ENCODE measurements at regions not wholly inside any gene's neighbourhood (a gene's known extent, or its start where the extent isn't known, plus 50 kb on each side); places are given as distances from the start of the nearest gene placed in this dataset.
"Not testable (repeated sequence)": the region's sequence is repeated elsewhere in the genome, so short reads cannot be mapped to it uniquely, and the experiment has no call there.

DNA sequence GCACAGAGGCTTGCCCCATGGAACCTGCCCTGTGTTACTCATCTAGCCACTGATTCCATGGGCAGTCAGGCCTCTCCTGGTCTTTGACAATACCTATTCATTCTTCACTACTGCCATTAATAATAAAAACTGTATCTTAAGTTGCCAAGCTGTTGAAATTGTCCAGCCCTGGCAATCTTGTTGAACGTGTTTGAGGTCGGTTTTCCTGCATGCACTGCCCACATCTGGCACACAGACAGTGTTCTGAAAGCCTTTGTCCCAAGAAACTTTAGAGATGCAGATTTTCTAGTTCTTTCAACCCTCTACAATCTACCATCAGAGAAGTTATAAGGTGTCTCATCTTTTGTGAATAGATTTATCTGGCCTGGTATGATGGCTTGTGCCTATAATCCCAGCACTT lies 567.2 kb upstream of the NECTIN3 start:
- Histone ChIP-seq H3K36me3 (no peaks in the 10 kb centered on the region), H3K27ac (no peak overlapping the region), H3K27me3 (no peaks in the 10 kb centered on the region), H3K4me3 (no peak overlapping the region), H3K9me3 (no peaks in the 10 kb centered on the region), H3K4me1 (no peaks in the 10 kb centered on the region)
- intact Hi-C loops (cut with DNase I; ENCODE audit: low total_unique reads), result no loop called here
- no peak for DNase-seq
- TF ChIP-seq POLR2A (IDR thresholded peaks at IDR 0.05), result no peak
- TF ChIP-seq, protein P1, sequence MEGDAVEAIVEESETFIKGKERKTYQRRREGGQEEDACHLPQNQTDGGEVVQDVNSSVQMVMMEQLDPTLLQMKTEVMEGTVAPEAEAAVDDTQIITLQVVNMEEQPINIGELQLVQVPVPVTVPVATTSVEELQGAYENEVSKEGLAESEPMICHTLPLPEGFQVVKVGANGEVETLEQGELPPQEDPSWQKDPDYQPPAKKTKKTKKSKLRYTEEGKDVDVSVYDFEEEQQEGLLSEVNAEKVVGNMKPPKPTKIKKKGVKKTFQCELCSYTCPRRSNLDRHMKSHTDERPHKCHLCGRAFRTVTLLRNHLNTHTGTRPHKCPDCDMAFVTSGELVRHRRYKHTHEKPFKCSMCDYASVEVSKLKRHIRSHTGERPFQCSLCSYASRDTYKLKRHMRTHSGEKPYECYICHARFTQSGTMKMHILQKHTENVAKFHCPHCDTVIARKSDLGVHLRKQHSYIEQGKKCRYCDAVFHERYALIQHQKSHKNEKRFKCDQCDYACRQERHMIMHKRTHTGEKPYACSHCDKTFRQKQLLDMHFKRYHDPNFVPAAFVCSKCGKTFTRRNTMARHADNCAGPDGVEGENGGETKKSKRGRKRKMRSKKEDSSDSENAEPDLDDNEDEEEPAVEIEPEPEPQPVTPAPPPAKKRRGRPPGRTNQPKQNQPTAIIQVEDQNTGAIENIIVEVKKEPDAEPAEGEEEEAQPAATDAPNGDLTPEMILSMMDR (IDR thresholded peaks at IDR 0.05), result no peak

DNA sequence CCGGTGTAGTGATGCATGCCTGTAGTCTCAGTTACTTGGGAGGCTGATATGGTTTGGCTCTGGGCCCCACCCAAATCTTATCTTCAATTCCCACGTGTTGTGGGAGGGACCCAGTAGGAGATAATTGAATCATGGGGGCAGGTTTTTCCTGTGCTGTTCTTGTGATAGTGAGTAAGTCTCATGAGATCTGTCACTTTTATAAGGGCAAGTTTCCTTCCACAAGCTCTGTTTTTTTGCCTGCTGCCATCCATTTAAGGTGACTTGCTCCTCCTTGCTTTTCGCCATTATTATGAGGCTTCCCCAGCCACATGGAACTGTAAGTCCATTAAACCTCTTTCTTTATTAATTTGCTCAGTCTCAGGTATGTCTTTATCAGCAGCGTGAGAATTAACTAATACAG lies 566.7 kb upstream of the NECTIN3 start:
- no peaks in the 10 kb centered on the region for H3K27me3 ChIP-seq
- H3K27ac ChIP-seq, result no peak overlapping the region
- no peak for TF ChIP-seq POLR2A (IDR thresholded peaks at IDR 0.05)
- TF ChIP-seq, protein P1 (IDR thresholded peaks at IDR 0.05), result no peak
- DNase-seq, result no peak
- H3K4me1 ChIP-seq, result no peaks in the 10 kb centered on the region
- intact Hi-C loops (cut with DNase I; ENCODE audit: low total_unique reads), result no loop called here
- no peaks in the 10 kb centered on the region for H3K36me3 ChIP-seq
- no peak overlapping the region for H3K4me3 ChIP-seq
- H3K9me3 ChIP-seq, result no peaks in the 10 kb centered on the region

DNA sequence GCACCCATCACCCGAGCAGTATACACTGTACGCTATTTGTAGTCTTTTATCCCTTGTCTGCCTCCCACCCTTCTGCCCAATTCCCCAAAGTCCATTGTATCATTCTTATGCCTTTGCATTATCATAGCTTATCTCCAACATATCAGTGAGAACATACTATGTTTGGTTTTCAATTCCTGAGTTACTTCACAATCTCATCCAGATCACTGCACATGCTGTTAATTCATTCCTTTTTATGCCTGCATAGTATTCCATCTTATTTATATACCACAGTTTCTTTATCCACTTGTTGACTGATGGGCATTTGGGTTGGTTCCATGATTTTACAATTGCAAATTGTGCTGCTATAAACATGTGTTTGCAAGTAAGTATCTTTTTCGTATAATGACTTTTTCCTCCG lies 564.7 kb upstream of the NECTIN3 start:
- no peak overlapping the region for H3K27ac ChIP-seq
- intact Hi-C loops (cut with DNase I; ENCODE audit: low total_unique reads), result no loop called here
- no peaks in the 10 kb centered on the region for H3K9me3 ChIP-seq
- no peaks in the 10 kb centered on the region for H3K4me1 ChIP-seq
- TF ChIP-seq POLR2A (IDR thresholded peaks at IDR 0.05), result no peak
- TF ChIP-seq, protein P1 (IDR thresholded peaks at IDR 0.05), result no peak
- H3K36me3 ChIP-seq, result no peaks in the 10 kb centered on the region
- no peak for DNase-seq
- no peak overlapping the region for H3K4me3 ChIP-seq
- H3K27me3 ChIP-seq, result no peaks in the 10 kb centered on the region

DNA sequence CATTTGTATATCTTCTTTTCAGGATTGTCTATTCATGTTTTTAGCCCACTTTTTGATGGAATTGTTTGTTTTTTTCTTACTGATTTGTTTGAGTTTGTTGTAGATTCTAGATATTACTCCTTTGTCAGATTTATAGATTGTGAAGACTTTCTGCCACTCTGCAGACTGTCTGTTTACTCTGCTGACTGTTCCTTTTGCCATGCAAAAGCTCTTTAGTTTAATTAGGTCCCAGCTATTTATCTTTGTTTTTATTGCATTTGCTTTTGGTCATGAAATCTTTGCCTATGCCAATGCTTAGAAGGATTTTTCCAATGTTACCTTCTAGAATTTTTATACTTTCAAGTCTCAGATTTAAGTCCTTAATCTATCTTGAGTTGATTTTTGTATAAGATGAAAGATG lies 564.0 kb upstream of the NECTIN3 start:
- intact Hi-C loops (cut with DNase I; ENCODE audit: low total_unique reads); H3K36me3 ChIP-seq; H3K27me3 ChIP-seq; H3K4me1 ChIP-seq; H3K9me3 ChIP-seq; DNase-seq; H3K4me3 ChIP-seq; H3K27ac ChIP-seq: not testable (repeated sequence)

DNA sequence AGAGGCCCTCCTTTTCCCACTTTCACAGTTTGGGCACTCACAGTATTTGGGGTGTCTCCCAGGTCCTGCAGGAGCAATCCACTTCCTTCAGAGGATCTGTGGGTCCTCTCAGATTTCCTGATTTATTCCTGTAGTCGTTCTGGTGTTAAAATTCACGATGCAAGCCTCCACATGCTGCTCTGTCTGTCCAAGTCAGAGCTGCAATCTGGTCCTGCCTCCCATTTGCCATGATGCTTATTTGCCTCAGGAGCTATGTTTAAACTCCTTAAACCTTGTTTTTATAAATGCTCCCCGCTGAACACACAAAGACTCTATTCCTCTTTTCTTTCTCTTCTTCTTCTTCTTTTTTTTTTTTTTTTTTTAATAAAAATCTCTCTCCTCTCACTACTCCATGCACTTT lies 558.7 kb upstream of the NECTIN3 start:
- no peak overlapping the region for H3K27ac ChIP-seq
- no peaks in the 10 kb centered on the region for H3K36me3 ChIP-seq
- intact Hi-C loops (cut with DNase I; ENCODE audit: low total_unique reads), result no loop called here
- no peak for DNase-seq
- H3K9me3 ChIP-seq, result no peaks in the 10 kb centered on the region
- TF ChIP-seq POLR2A (IDR thresholded peaks at IDR 0.05), result no peak
- TF ChIP-seq, protein P1 (IDR thresholded peaks at IDR 0.05), result no peak
- H3K4me3 ChIP-seq, result no peak overlapping the region
- H3K4me1 ChIP-seq, result no peaks in the 10 kb centered on the region
- no peaks in the 10 kb centered on the region for H3K27me3 ChIP-seq

DNA sequence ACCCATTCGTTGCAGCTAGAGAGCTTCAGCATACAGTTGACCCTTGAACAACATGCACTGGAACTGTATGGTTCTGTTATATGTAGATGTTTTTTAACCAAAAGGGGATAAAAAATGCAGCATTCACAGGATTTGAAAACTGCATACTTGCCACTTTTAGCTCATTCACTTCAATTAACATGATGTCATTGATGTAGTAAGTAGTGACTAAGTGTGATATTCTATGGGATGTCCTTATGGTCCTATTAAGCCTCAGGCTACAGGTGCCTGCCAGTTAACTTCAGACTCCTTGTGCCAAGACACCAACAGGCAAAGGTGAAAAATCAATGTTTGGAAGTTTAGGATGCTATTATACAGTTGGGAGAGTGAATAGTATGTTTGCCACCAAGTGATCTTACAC lies 553.6 kb upstream of the NECTIN3 start:
- Histone ChIP-seq H3K4me3 (no peak overlapping the region), H3K27ac (no peak overlapping the region), H3K27me3 (no peaks in the 10 kb centered on the region), H3K4me1 (no peaks in the 10 kb centered on the region), H3K36me3 (no peaks in the 10 kb centered on the region), H3K9me3 (no peaks in the 10 kb centered on the region)
- TF ChIP-seq POLR2A (IDR thresholded peaks at IDR 0.05), result no peak
- TF ChIP-seq, protein P1 (IDR thresholded peaks at IDR 0.05), result no peak
- no peak for DNase-seq
- intact Hi-C loops (cut with DNase I; ENCODE audit: low total_unique reads), result no loop called here

Measured in uterus (tissue), 3 donors.